H1 (cell line): ENCODE measurements at regions not wholly inside any gene's neighbourhood (a gene's known extent, or its start where the extent isn't known, plus 50 kb on each side); places are given as distances from the start of the nearest gene placed in this dataset.

Source experiments
- CTCF ChIA-PET: fragments of 300-600 bp; sonication (Branson Sonifier 250); formaldehyde crosslinking; loops from one replicate; lab custom pipeline; 2021; ENCODE audit not compliant: partially characterized antibody; lab: Charles Lee
- POLR2A ChIA-PET: fragments of 300-600 bp; sonication (Branson Sonifier 250); formaldehyde crosslinking; loops from one replicate; lab custom pipeline; 2021; ENCODE audit warnings: inconsistent platforms; ENCODE audit not compliant: partially characterized antibody; lab: Charles Lee
- DNase-seq, 2 experiments: peaks; one replicate each; pipeline versions ENCODE4 v3.0.0 to v3.0.0-alpha.2; 2010 to 2022; ENCODE audit warnings: low spot score in 2 of 2, low read depth in 1 of 2, mixed read lengths in 1 of 2
- FAIRE-seq: peaks from 2 replicates; lab custom pipeline; 2011; peaks lifted over from hg19 to GRCh38; lab: Jason Lieb, UNC
- H2AFZ ChIP-seq: 2 replicates; pipeline ENCODE4 v1.8.1; 2012; ENCODE audit warnings: low read length, inconsistent platforms
- H2AK5ac ChIP-seq: 2 replicates; pipeline ENCODE4 v1.6.1; 2013; ENCODE audit warnings: low read depth, low read length
- H2BK120ac ChIP-seq: replicated peaks from 2 replicates; pipeline ENCODE3; 2013; ENCODE audit warnings: low read depth, low read length, inconsistent platforms
- H2BK12ac ChIP-seq: 2 replicates; pipeline ENCODE4 v1.6.1; 2013; ENCODE audit warnings: low read depth, low read length
- H2BK15ac ChIP-seq: 2 replicates; pipeline ENCODE4 v1.6.1; 2013; ENCODE audit warnings: low read length
- H2BK20ac ChIP-seq: 2 replicates; pipeline ENCODE4 v1.6.1; 2013; ENCODE audit warnings: low read length
- H2BK5ac ChIP-seq: 2 replicates; pipeline ENCODE4 v1.6.1; 2013; ENCODE audit warnings: low read depth, low read length
- H3K14ac ChIP-seq: 2 replicates; pipeline ENCODE4 v1.6.1; 2013; ENCODE audit warnings: inconsistent platforms; ENCODE audit not compliant: insufficient read length
- H3K18ac ChIP-seq: 2 replicates; pipeline ENCODE4 v1.6.1; 2013; ENCODE audit warnings: low read length; ENCODE audit errors: extremely low read depth
- H3K23ac ChIP-seq: 2 replicates; pipeline ENCODE4 v1.6.1; 2013; ENCODE audit warnings: inconsistent platforms; ENCODE audit not compliant: insufficient read length
- H3K23me2 ChIP-seq: 2 replicates; pipeline ENCODE4 v1.6.1; 2013; ENCODE audit warnings: low read depth, low read length
- H3K27ac ChIP-seq: 2 replicates; pipeline ENCODE4 v1.6.1; 2011; ENCODE audit warnings: low read depth, low read length, inconsistent platforms
- H3K27me3 ChIP-seq, 4 experiments: replicated peaks in 1 of 4; 1 replicate in 1 of 4; 2 replicates in 3 of 4; pipeline versions ENCODE4 v1.6.1 to v1.8.1; 2011 to 2013; ENCODE audit warnings: low read length in 3 of 4, mild to moderate bottlenecking in 3 of 4, inconsistent platforms in 2 of 4, mixed read lengths in 2 of 4, moderate library complexity in 1 of 4; ENCODE audit not compliant: control insufficient read depth in 3 of 4, insufficient read depth in 3 of 4; ENCODE audit errors: extremely low read depth in 1 of 4
- H3K36me3 ChIP-seq, 4 experiments: 2 replicates each; pipeline versions ENCODE4 v1.6.1 to v1.8.1; 2011 to 2013; ENCODE audit warnings: mild to moderate bottlenecking in 4 of 4, low read length in 3 of 4, moderate library complexity in 2 of 4, control low read depth in 1 of 4, inconsistent platforms in 1 of 4; ENCODE audit not compliant: insufficient read depth in 4 of 4, control insufficient read depth in 2 of 4
- H3K4ac ChIP-seq: replicated peaks from 2 replicates; pipeline ENCODE3; 2013; ENCODE audit warnings: low read length, low read depth, mixed read lengths, inconsistent platforms; ENCODE audit not compliant: insufficient read length
- H3K4me1 ChIP-seq, 4 experiments: replicated peaks in 1 of 4; 1 replicate in 1 of 4; 2 replicates in 3 of 4; pipeline versions ENCODE4 v1.6.1 to v1.8.1; 2011 to 2013; ENCODE audit warnings: low read length in 3 of 4, inconsistent platforms in 2 of 4, mixed read lengths in 1 of 4; ENCODE audit not compliant: insufficient read depth in 4 of 4, control insufficient read depth in 3 of 4
- H3K4me2 ChIP-seq, 2 experiments: 2 replicates each; pipeline versions ENCODE4 v1.6.1 to v1.8.1; 2011 to 2013; ENCODE audit warnings: low read depth in 2 of 2, low read length in 2 of 2, control low read depth in 1 of 2, inconsistent platforms in 1 of 2, mild to moderate bottlenecking in 1 of 2; ENCODE audit not compliant: insufficient read depth in 1 of 2
- H3K4me3 ChIP-seq, 4 experiments: fragments of 200-600, 300-600 bp in 1 of 4; sonication (generic), shearing (Covaris generic), sonication (Bioruptor Twin) in 1 of 4; 2 replicates each; pipeline versions ENCODE4 v1.5.1 to v1.8.1; 2011 to 2016; ENCODE audit warnings: low read length in 4 of 4, low read depth in 3 of 4, control low read depth in 2 of 4, inconsistent platforms in 2 of 4, mild to moderate bottlenecking in 2 of 4, mixed read lengths in 1 of 4, moderate library complexity in 1 of 4; ENCODE audit not compliant: insufficient read depth in 2 of 4; ENCODE audit errors: extremely low read depth in 1 of 4
- H3K56ac ChIP-seq: replicated peaks from 2 replicates; pipeline ENCODE3; 2013; ENCODE audit warnings: low read depth, mild to moderate bottlenecking, mixed read lengths, low read length, inconsistent platforms; ENCODE audit not compliant: insufficient read length
- H3K79me1 ChIP-seq: 2 replicates; pipeline ENCODE4 v1.6.1; 2013; ENCODE audit warnings: low read depth, low read length, control low read depth
- H3K79me2 ChIP-seq, 2 experiments: 2 replicates each; pipeline versions ENCODE4 v1.6.1 to v1.8.1; 2012 to 2013; ENCODE audit warnings: low read length in 2 of 2, mild to moderate bottlenecking in 2 of 2, inconsistent platforms in 1 of 2; ENCODE audit not compliant: insufficient read depth in 2 of 2, control insufficient read depth in 1 of 2
- H3K9ac ChIP-seq, 4 experiments: replicated peaks in 1 of 4; 1 replicate in 1 of 4; 2 replicates in 3 of 4; pipeline versions ENCODE4 v1.6.1 to v1.8.1; 2011 to 2013; ENCODE audit warnings: low read depth in 3 of 4, low read length in 3 of 4, control low read depth in 2 of 4, mild to moderate bottlenecking in 2 of 4, moderate library complexity in 2 of 4, inconsistent platforms in 1 of 4; ENCODE audit errors: extremely low read depth in 1 of 4
- H3K9me3 ChIP-seq, 2 experiments: 2 replicates each; pipeline versions ENCODE4 v1.6.1 to v1.8.1; 2012 to 2013; ENCODE audit warnings: mild to moderate bottlenecking in 2 of 2, moderate library complexity in 2 of 2, control low read depth in 1 of 2, inconsistent platforms in 1 of 2, low read depth in 1 of 2, low read length in 1 of 2, mixed read lengths in 1 of 2; ENCODE audit not compliant: insufficient read depth in 2 of 2
- H4K20me1 ChIP-seq, 2 experiments: replicated peaks in 1 of 2; 2 replicates each; pipeline versions ENCODE3 to v1.8.1; 2011 to 2013; ENCODE audit warnings: inconsistent platforms in 2 of 2, low read length in 2 of 2, mild to moderate bottlenecking in 1 of 2; ENCODE audit not compliant: insufficient read depth in 2 of 2, control insufficient read depth in 1 of 2
- H4K5ac ChIP-seq: 2 replicates; pipeline ENCODE4 v1.6.1; 2013; ENCODE audit warnings: low read length, low read depth, mixed read lengths, inconsistent platforms; ENCODE audit not compliant: insufficient read length
- H4K8ac ChIP-seq: 2 replicates; pipeline ENCODE4 v1.8.0; 2013; ENCODE audit warnings: mild to moderate bottlenecking, moderate library complexity, low read length, inconsistent platforms; ENCODE audit not compliant: insufficient read depth; ENCODE audit errors: extremely low read depth
- H4K91ac ChIP-seq: replicated peaks from 2 replicates; pipeline ENCODE3; 2013; ENCODE audit warnings: low read length, mixed read lengths, inconsistent platforms; ENCODE audit not compliant: insufficient read length
- CEBPB ChIP-seq: IDR thresholded peaks from 2 replicates; pipeline ENCODE4 v1.6.1; 2012; ENCODE audit warnings: low read depth, low read length
- CTBP2 ChIP-seq: IDR thresholded peaks from 2 replicates; pipeline ENCODE4 v1.7.0; 2011; ENCODE audit warnings: borderline replicate concordance, mild to moderate bottlenecking, moderate library complexity, mixed read lengths, low read length; ENCODE audit not compliant: insufficient read depth, insufficient read length
- SIN3A ChIP-seq, 2 experiments: IDR thresholded peaks in 1 of 2; conservative IDR thresholded peaks in 1 of 2; 2 replicates each; pipeline ENCODE4 v1.6.1; 2011 to 2012; ENCODE audit warnings: low read length in 2 of 2, improper control_type of control experiment in 1 of 2, low read depth in 1 of 2, mild to moderate bottlenecking in 1 of 2
- ZNF274 ChIP-seq: IDR thresholded peaks from 2 replicates; pipeline ENCODE4 v1.7.0; 2012; ENCODE audit warnings: low read length, borderline replicate concordance; ENCODE audit errors: extremely low read depth
- WGBS, 2 experiments: shearing (Covaris generic) in 1 of 2; methylation state at CpG; one replicate each; pipeline versions ENCODE4 v1.1.6 to v1.1.7; 2013 to 2015; ENCODE audit warnings: low lambda C conversion rate in 2 of 2, mixed read lengths in 2 of 2, inconsistent platforms in 1 of 2, low coverage in 1 of 2, missing lambda C conversion rate in 1 of 2; ENCODE audit not compliant: insufficient replicate concordance in 2 of 2, insufficient coverage in 1 of 2, insufficient read length in 1 of 2; ENCODE audit errors: extremely low coverage in 1 of 2, missing lambda C conversion rate in 1 of 2; 5-methylcytosine and 5-hydroxymethylcytosine counted together

- Histone ChIP-seq H2BK5ac (no peak overlapping the region), H3K9ac (no peak overlapping the region), H3K4me3 (no peak overlapping the region), H3K4ac (no peak overlapping the region), H3K14ac (no peak overlapping the region), H3K36me3 (no peaks in the 10 kb centered on the region), H3K23me2 (no peaks in the 10 kb centered on the region), H2AK5ac (no peak overlapping the region), H2AFZ (no peak overlapping the region), H3K27me3 (peaks cover 19 to 51% (median 31%) of the 10 kb centered on the region in 4 experiments; a peak in 6 of 7 replicates), H3K79me1 (no peaks in the 10 kb centered on the region), H2BK120ac (no peak overlapping the region), H4K91ac (no peak overlapping the region), H2BK12ac (no peak overlapping the region), H3K9me3 (peaks cover 47 to 82% of the 10 kb centered on the region in 2 experiments; a peak in 3 of 4 replicates), H3K23ac (no peak overlapping the region), H3K4me1 (no peaks in the 10 kb centered on the region), H3K18ac (no peak overlapping the region), H2BK20ac (no peak overlapping the region), H2BK15ac (no peak overlapping the region), H4K20me1 (no peaks in the 10 kb centered on the region), H3K79me2 (no peaks in the 10 kb centered on the region), H3K56ac (no peak overlapping the region), H3K4me2 (no peak overlapping the region), H4K5ac (no peak overlapping the region), H3K27ac (no peak overlapping the region), H4K8ac (no peak overlapping the region)
- DNase-seq (no peak), FAIRE-seq (no peak)
- ChIA-PET CTCF (no interaction called here), POLR2A (no interaction called here)
- WGBS, 2 experiments = 48% methylated on average over 5 of the region's 5 CpGs; no CpG with 5 or more reads in 1 of the 2 experiments
- no peak for TF ChIP-seq CEBPB
- TF ChIP-seq CTBP2 = no peak
- TF ChIP-seq SIN3A (conservative IDR thresholded peaks at IDR 0.05 in 1 of 2, IDR thresholded peaks at IDR 0.05 in 1 of 2; ENCODE audit: low read depth in 1 of 2, low read length in 2 of 2) = no peak
- TF ChIP-seq ZNF274 = no peak
Measured at GRCh38 chr22:22817468-22818201, 70.0 kb upstream of the IGLL5 start.
